Brain pericyte (primary cell): ENCODE measurements at regions not wholly inside any gene's neighbourhood (a gene's known extent, or its start where the extent isn't known, plus 50 kb on each side); places are given as distances from the start of the nearest gene placed in this dataset.

Experiments used
- DNase-seq: peaks from one replicate; pipeline ENCODE4 v3.0.0-alpha.2; 2012; ENCODE audit warnings: low read depth, low spot score

DNA sequence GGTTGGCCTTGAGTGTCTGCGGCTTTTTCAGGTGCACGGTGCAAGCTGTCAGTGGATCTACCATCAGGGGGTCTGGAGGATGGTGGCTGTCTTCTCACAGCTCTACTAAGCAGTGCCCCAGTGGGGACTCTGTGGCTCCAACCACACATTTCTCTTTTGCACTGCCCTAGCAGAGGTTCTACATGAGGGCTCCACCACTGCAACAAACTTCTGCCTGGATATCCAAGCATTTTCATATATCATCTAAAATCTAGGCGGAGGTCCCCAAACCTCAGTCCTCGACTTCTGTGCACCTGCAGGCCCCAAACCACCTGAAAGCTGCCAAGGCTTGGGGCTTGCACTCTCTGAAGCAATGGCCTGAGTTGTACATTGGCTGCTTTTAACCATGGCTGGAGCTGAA is 601.5 kb downstream of the MTRR start:
- no peak for DNase-seq

DNA sequence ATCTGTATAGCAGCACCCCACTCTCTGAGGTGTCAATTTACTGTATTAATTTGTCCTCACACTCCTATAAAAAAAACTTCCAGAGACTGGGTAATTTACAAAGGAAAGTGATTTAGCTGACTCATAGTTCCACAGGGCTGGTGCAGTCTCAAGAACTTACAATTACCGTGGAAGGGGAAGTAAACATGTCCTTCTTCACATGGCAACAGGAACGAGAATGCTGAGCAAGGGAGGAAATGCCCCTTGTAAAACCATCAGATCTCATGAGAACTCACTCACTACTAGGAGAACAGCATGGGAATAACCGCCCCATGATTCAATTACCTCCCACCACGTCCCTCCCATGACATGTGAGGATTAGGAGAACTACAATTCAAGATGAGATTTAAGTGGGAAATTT is 602.6 kb downstream of the MTRR start:
- no peak for DNase-seq

DNA sequence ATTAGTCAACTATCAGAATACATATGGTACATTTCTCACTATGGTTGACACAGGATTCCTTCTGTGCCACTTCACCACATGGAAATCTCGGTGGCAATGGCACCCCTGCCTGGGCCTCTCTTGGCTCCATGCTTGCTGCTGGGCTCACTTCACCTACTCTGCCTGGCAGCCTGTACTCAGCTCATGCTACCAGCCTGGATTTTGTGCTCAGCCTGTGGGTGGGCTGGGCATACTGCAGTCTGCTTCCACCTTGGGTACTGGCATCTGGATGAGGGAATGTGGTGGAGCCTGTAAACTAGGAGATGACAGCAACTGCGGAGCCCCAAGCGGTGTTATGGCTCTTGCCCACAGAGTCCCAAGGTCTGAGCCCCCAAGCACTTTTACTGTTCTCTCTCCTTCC is 604.1 kb downstream of the MTRR start:
- no peak for DNase-seq

DNA sequence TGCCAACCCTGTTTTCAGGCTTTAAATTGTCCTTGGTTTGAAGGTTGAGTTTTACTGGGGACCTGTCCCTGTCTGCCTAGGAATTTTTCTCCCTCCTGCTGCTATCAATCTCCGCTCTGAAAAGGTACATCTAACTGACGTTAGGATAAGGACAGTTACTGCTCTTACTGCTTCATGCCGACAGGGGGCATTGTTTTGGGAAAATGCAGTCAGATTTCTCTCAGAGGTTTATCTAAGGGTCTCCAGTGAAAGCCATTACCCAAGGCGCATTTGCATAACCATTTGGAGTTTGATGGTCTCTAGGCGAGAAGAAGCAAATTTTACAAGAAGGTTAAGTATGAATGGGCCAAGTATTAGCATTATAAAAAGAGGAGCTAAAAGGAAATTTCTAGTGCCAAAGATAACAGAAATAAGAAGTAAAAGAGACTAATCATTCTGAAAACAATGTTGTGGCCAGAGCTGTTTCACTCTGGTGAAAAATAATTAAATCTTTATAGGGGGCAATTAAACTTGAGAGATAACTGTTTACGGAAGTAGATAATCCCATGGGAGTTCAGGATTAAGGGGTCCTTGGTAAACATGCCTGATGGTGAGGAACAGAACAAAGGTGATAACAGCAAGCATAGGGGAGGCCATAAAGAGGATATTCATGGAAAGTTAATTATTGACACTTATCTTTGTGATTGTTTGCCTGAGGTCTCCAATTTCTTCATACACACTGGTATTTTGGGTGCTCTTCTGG is 605.0 kb downstream of the MTRR start:
- DNase-seq: no peak

DNA sequence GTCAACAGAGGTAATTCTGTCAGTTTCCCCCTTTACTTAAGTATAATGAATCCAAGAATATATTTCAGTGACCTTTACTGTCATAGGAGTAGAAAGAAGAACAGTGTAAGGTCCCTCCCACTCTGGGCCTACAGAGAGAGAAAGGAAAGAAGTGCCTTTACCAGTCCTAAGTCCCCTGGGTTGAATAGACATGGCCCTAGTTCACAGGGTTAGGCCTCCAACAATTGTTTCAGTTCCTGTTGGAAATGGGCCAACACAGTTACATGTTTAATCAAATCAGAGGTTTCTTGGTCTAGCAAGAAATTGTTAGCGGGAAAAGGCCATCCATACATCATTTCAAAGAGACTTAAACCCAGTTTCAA is 605.6 kb downstream of the MTRR start:
- no peak for DNase-seq

DNA sequence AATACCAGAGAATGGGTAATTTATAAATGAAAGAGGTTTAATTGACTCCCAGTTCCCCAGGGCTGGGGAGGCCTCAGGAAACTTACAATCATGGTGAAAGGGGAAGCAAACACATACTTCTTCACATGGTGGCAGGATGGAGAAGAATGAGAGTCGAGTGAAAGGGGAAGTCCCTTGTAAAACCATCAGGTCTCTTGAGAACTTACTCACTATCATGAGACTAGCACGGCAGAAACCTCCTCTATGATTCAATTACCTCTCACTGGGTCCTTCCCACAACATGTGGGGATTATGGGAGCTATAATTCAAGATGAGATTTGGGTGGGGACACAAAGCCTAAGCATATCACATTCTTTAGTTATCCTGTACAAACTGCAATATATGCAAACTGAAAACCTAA is 609.4 kb downstream of the MTRR start:
- no peak for DNase-seq

DNA sequence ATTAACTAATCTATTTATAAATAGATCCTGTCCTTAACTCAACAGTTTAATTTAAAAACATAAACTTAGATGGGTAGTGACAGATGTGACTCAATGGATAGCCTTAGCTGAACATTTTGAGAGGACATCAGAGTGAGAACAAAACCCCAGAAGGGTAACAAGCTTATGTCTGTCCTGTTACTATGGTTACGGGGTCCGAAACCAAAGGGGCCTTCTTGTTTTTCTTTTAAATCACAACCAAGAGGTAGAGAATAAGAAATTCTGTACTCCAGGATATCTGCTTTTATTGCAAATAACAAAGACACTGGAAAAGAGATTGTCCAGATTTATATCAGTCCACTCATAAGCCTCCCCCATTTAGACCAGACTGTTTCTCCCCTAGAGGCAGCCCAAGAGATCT is 612.1 kb downstream of the MTRR start:
- DNase-seq: no peak

DNA sequence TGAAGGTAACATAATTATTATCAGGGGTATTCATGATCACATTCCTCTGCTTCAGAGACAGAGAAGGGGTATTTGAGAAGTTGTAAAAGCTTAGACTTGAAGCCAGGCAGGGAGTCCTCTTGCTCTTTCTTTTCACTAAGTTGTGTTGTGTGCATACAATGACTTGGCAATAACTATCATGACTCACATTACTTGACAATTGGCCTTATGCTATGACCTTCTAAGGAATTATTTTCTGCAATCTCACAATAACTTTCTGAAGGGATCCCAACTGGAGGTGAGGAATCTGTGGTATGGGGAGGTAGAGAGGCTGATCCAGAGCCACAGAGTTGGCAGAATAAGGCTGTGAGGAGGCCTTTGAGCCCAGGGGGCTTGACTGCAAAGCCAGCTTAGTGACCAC is 622.3 kb downstream of the MTRR start:
- no peak for DNase-seq

DNA sequence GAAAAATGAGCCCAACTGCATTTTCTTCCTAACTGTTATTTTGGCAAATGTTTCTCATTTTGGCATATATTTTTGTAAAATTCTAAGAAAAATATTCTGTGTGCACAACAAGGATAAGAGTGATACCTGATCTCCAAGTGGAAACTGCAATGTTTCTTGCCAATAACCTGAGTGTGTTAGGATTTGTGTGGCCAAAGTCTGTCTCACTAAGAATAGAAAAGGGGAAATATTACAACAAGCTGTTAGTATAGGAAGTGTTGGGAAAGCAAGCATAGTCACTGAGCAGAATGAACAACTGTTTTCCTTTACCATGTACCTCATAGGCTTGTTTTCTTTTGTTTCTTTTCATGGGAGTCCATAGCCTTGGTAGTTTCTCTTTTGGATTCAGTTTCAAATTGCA is 624.2 kb downstream of the MTRR start:
- DNase-seq: no peak

DNA sequence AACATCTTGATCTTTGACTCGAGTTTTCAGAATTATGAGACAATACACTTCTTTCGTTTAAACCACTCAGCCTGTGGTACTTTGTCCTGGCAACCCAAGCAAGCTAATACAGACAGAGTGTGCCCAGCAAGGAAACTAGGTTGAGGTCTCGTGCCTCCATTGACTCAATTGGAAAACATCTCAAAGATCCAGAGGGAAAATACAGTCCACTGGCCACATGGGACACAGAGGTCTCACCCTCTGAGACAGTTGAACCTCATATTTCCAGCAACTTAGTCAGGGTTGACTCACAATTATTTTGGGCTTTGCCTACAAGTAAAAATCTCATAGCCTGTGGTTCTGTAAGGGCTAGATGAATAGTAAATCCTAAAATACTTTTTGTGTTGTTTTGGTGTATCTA is 631.5 kb downstream of the MTRR start:
- DNase-seq: no peak

DNA sequence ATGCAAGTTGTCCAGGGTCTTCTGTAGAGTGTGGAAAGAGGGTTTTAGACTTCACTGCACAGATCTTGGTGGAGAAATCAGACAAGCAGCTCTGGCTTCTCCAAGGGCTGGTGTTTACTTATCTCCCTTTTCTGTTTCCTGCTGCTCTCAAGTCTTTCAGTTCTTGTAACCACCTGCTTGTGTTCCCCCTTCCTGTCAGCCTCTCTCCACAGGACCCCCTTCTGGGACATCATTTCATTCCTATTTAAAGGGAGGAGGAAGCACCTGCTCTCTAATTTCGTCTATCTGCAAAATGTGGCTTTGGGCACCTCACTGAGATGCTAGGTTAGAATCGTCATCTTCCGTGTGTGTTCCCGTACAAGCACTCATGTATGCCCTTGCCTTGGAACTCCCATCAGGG is 636.2 kb downstream of the MTRR start:
- DNase-seq: no peak

DNA sequence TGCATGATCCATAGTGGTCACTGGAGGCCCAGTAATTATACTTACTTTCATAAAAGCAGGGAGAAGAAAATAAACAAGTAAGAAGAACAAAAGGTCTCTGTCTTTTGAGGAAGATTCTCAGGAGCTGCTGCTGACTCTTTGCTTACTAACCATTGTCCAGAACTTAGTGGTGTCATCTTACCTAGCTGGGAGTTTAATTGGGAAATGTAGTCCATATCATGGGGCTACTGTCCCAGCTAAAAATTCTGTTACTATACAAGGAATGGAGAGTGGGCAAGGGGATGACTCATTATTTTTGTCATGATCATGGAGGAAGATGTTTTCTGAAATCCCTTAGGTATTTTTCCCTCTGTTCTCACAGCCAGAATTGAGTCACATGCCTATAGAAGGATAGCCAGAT is 639.3 kb downstream of the MTRR start:
- DNase-seq: no peak

DNA sequence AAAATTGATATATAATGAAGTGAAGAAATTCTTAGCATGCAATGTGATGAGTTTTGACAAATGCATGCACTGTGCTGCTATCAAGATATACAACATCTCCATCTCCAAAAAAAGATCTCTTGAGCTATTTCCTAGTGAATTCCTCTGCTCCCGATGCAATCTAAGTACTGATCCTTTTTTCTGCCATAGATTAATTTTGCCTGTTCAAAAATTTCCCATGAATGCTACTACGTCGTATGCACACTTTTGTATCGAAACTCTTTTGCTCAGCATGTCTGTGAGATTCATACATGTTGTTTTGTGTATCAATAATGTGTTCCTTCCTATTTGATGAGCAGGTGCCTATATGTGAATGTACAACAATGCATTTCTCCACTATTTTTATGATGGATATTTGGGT is 647.4 kb downstream of the MTRR start:
- no peak for DNase-seq

DNA sequence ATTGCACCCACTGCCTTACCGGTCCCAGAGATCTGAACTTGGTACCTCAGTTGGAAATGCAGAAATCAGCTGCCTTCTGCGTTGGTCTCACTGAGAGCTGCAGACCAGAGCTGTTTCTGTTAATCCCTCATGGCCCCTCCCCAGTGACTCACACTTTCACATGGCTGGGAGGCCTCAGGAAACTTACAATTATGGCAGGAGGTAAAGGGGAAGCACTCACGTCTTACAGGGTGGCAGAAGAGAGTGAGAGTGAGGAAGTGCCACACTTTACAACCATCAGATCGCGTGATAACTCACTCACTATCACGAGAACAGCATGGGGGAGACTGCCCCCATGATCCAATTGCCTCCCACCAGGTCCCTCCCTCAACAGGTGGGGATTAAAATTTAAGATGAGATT is 648.5 kb downstream of the MTRR start:
- no peak for DNase-seq

DNA sequence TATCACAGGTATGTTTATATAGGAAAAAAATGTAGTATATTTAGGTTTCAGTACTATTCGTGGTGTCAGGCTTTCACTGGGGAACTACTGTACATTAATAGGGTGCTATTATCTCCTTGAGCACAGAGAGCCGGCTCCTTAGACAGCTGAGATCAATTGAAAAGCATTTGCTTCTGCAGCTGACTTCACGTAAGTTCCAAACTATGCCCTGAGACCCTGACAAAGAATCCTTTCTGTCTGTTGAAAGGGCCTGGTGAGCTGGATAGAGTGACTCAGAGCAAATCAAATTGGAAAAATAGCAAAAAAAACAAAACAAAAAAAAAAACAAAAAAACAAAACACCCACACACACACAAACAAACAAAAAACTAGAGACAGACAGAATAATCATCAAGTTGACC is 652.0 kb downstream of the MTRR start:
- no peak for DNase-seq

DNA sequence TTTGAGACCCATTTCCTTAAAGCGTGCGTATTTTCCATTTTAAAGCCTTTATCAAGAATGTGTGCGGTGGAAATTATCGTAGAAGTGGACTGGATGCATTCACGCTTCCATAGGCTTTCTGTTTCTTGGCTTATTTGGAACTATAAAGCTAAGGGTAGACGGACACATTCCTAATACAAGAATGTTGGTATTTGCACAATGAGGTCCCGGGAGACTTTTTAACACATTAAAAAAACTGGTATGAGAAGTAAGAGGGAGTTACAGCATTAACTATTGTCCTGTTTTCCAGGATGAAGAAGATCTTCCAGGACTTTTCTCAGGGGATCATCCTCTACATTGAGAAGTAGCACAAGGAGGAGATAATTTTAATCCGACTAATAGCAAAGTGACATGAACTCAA is 653.0 kb downstream of the MTRR start:
- DNase-seq: no peak

DNA sequence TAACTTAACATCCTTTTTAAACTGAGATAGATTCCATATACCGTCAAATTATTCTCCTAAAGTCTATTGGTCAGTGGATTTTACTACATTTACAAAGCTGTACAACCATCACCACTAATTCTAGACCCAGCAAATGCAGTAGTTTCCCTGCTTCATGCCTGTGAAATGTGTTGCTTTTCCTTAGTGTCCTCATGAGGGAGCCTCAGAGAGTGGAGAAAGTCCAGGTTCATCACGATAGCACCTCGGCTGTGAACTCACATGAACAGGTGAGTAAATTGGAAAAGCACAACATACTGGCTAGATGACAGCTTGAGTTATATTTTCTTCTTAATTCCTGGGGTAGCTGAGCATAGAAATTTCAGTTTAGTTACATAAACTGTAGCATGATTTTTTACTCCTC is 653.7 kb downstream of the MTRR start:
- no peak for DNase-seq

DNA sequence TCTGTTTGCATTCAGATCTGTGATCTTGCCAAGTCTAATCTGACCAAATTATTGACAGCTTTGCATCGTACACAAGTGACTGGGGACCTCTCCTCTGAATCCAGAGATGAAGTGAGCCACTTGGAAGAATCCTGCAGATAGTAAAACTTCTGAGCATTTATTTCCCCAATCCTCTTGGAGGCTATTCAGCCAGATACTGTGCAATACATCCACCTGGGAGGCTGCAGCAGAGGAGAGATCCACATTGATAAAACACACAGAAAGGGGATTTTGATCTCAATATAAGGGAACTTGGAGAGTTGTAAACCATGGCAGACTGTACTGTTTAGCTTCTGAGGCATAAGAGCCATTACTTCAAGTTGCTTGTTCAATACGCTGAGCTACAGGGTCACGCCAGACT is 654.6 kb downstream of the MTRR start:
- no peak for DNase-seq

DNA sequence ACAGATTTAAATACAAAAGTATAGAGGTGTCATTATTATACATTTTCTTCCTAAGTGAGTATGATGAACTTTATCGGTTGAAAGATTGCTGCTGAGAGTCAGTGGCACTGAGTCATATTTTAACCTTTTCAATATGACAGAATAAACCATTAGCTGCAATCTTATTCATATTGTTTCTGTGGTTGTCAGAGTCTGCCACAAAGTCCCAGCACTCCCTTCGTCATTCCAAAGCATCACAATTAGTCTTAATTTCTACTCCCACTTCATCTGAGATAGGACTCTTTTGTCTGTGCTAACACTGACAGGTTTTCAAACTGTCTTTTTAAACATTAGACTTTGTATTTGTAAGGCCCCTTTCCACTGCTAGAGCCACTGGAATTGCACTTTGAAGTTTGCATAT is 656.9 kb downstream of the MTRR start:
- DNase-seq: no peak

DNA sequence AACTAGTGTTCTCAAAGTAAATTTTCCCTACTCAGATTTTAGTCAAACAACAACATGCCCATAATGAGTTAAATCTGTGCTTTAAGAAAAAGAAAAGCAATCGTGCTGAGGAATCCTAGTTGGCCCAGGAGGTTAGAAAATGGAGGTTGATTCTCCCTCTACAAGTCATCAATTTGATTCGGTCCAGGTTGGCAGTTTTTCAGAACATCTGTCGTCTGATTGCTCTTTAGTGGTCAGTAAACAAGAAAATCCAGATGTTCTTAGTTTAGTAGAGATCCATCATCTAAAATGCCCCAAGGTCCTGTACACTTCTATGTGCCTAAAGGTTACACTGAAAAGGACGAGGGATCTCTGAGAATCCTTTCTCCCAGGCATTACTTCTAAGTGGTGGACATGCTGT is 659.2 kb downstream of the MTRR start:
- no peak for DNase-seq

DNA sequence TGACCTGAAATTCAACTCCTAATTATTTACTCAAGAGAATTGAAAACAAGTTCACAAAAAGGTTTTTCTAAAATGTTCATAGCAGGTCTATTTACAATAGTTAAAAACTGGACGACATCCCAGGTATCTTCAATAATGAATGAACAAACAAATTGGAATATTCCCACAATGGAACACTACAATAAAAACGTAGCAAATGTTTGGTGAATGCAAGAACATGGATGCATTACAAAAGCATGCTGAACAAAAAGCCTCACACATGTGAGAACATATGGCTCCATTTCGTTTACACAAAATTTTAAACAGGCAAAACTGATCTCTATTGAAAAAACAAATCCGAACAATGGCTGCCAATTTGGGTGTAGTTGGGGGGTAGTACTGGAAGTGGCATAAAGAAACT is 669.9 kb downstream of the MTRR start:
- no peak for DNase-seq

DNA sequence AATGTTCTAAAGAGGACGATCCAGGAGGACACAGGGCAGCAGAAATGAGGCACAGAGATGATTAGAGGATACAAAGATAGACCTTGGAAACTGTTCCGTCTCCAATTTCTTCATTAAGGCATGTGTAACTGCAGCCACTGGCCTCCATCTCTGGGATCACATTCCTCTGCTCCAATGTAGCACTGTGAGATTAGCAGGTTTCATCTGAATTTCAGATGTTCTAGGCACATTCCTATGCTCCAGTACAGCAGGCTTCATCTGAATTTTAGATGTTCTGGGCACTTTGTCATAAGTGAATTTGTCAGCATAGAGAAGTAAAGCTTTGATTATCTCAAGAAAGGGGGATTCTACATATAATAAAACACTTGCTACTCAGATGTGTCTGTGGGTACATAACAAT is 671.4 kb downstream of the MTRR start:
- no peak for DNase-seq

DNA sequence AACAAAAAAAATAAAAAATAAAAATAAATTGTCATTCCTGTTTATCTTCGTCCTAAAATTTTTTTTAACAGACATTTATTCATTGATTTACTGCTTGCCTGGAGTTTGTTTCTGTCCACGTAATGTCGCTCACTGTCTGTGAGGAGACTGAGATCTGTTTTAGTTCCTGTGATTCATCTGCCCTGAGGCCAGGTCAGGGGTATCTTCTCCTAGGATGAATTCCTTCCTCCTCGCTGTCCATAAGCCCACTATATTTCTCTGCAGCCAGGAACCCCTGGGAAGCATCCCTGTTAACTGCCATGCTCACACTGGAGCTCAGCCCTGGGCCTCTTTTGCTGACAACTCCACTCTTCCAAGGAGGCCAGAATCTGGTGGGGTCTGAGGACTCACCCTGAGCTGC is 682.0 kb downstream of the MTRR start:
- DNase-seq: no peak

DNA sequence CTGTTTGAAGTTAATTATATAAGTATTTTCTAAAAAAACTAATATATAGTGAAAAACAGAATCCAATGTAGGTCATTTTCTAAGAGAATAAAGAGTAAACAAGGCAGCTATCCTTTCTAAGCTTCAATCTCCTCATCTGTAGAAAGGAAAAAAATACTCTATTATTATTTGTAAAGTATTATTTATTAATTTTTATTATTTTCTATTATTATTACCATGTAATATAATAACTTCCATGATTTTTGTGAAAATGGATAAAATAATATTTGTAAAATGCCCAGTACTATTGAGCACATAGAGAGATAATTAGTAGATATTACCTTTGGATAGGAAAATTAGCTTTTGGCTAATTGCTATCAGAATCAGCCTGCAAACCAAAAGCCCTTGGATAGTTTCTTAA is 684.4 kb downstream of the MTRR start:
- no peak for DNase-seq
